A673 (cell line): ENCODE measurements at regions not wholly inside any gene's neighbourhood (a gene's known extent, or its start where the extent isn't known, plus 50 kb on each side); places are given as distances from the start of the nearest gene placed in this dataset.

Experiments used
- BruUV-seq: library from RNA; stranded (reverse); fragments of 400-500 nt; replicated peaks from 2 replicates; lab custom pipeline; 2021; lab: Mats Ljungman, UMichigan
- CTCF ChIA-PET: fragments of 300-600 bp; sonication (Branson Sonifier 250); formaldehyde crosslinking; loops from one replicate; lab custom pipeline; 2022; ENCODE audit warnings: antibody characterized with exemption; lab: Charles Lee
- POLR2A ChIA-PET: fragments of 300-600 bp; sonication (Branson Sonifier 250); formaldehyde crosslinking; loops from one replicate; lab custom pipeline; 2022; ENCODE audit warnings: antibody characterized with exemption; ENCODE audit not compliant: low non-redundant PET; lab: Charles Lee
- DNase-seq: peaks from one replicate; pipeline ENCODE4 v3.0.0-alpha.2; 2015; ENCODE audit warnings: low spot score
- H3K27ac ChIP-seq: fragments of 200-600 bp; sonication (generic); 2 replicates; pipeline ENCODE4 v1.5.1; 2016; ENCODE audit warnings: mixed run types, low read depth, mild to moderate bottlenecking, mixed read lengths, antibody characterized with exemption, low read length; ENCODE audit not compliant: poor library complexity, severe bottlenecking
- H3K27me3 ChIP-seq: fragments of 200-600 bp; sonication (generic); replicated peaks from 2 replicates; pipeline ENCODE4 v1.6.1; 2017; ENCODE audit warnings: mixed run types, low read depth, mild to moderate bottlenecking, mixed read lengths, antibody characterized with exemption, low read length; ENCODE audit not compliant: insufficient read depth, poor library complexity
- H3K36me3 ChIP-seq: fragments of 200-600 bp; sonication (generic); 2 replicates; pipeline ENCODE4 v1.6.1; 2016; ENCODE audit warnings: mixed run types, mild to moderate bottlenecking, mixed read lengths, antibody characterized with exemption, low read length; ENCODE audit not compliant: insufficient read depth, poor library complexity, severe bottlenecking
- H3K4me1 ChIP-seq: fragments of 200-600 bp; sonication (generic); 2 replicates; pipeline ENCODE4 v1.6.1; 2017; ENCODE audit warnings: mixed run types, mild to moderate bottlenecking, mixed read lengths, antibody characterized with exemption, low read length; ENCODE audit not compliant: insufficient read depth, poor library complexity, severe bottlenecking
- H3K4me3 ChIP-seq: fragments of 200-600 bp; sonication (generic); 2 replicates; pipeline ENCODE4 v1.5.1; 2016; ENCODE audit warnings: low read depth, mixed run types, mild to moderate bottlenecking, mixed read lengths, low read length; ENCODE audit not compliant: poor library complexity, severe bottlenecking
- H3K9me3 ChIP-seq: fragments of 200-600 bp; sonication (generic); 2 replicates; pipeline ENCODE4 v1.6.1; 2016; ENCODE audit warnings: mixed run types, low read depth, mild to moderate bottlenecking, mixed read lengths, antibody characterized with exemption, low read length; ENCODE audit not compliant: poor library complexity, severe bottlenecking
- CTCF ChIP-seq: fragments of 300-800, 200-600 bp; sonication (generic); conservative IDR thresholded peaks from 2 replicates; pipeline ENCODE4 v1.5.1; 2017; ENCODE audit warnings: low read depth, mild to moderate bottlenecking, antibody characterized with exemption, low read length, moderate library complexity, mixed read lengths
- EZH2 ChIP-seq: fragments of 200-600 bp; sonication (generic); IDR thresholded peaks from 2 replicates; pipeline ENCODE4 v1.6.1; 2017; ENCODE audit warnings: borderline replicate concordance, low read depth, mild to moderate bottlenecking, mixed read lengths, antibody characterized with exemption, low read length; ENCODE audit not compliant: poor library complexity, severe bottlenecking
- intact Hi-C: fragments of 100-400 bp; cut with micrococcal nuclease; formaldehyde crosslinking; loops from one replicate; pipeline ENCODE4 v1.10.0; 2022; ENCODE audit not compliant: unreplicated experiment

- Histone ChIP-seq H3K27me3 (no peaks in the 10 kb centered on the region), H3K9me3 (no peaks in the 10 kb centered on the region), H3K27ac (no peak overlapping the region), H3K4me3 (no peak overlapping the region), H3K36me3 (no peaks in the 10 kb centered on the region), H3K4me1 (no peaks in the 10 kb centered on the region)
- TF ChIP-seq CTCF = no peak
- TF ChIP-seq EZH2 = no peak
- intact Hi-C loops = no loop called here
- CTCF ChIA-PET = no interaction called here
- BruUV-seq = no TSS peak
- no peak for DNase-seq
- POLR2A ChIA-PET = no interaction called here
Observed at GRCh38 chr2:15708161-15708560, 116.5 kb downstream of the DDX1 start.

GRCh38 chr2:15708865-15709820 is 117.5 kb downstream of the DDX1 start:
- CTCF ChIA-PET = no interaction called here

GRCh38 chr2:15711126-15711860 is 119.6 kb downstream of the DDX1 start:
- intact Hi-C loops = no loop called here
- ChIA-PET POLR2A (no interaction called here), CTCF (no interaction called here)
- H3K9me3 ChIP-seq = no peaks in the 10 kb centered on the region
- no peak overlapping the region for H3K4me3 ChIP-seq
- no peak for DNase-seq
- no peaks in the 10 kb centered on the region for H3K27me3 ChIP-seq
- no peaks in the 10 kb centered on the region for H3K4me1 ChIP-seq
- TF ChIP-seq CTCF = no peak
- no peak for TF ChIP-seq EZH2
- H3K27ac ChIP-seq = no peak overlapping the region
- BruUV-seq = no TSS peak
- no peaks in the 10 kb centered on the region for H3K36me3 ChIP-seq

More at GRCh38 chr2:15708865-15709820, 117.5 kb downstream of the DDX1 start:
- no peak overlapping the region for H3K4me3 ChIP-seq
- no peaks in the 10 kb centered on the region for H3K4me1 ChIP-seq
- no TSS peak for BruUV-seq
- no peaks in the 10 kb centered on the region for H3K9me3 ChIP-seq
- no peaks in the 10 kb centered on the region for H3K27me3 ChIP-seq
- TF ChIP-seq CTCF (no peak), EZH2 (no peak)
- DNase-seq = no peak
- H3K36me3 ChIP-seq = no peaks in the 10 kb centered on the region
- intact Hi-C loops = no loop called here
- no peak overlapping the region for H3K27ac ChIP-seq
- POLR2A ChIA-PET = no interaction called here
